CD4-positive, alpha-beta T cell (primary cell): ENCODE measurements at regions not wholly inside any gene's neighbourhood (a gene's known extent, or its start where the extent isn't known, plus 50 kb on each side); places are given as distances from the start of the nearest gene placed in this dataset.

ENCODE experiments used
- ATAC-seq: fragments of 200-7000 bp; cut with Tn5 transposase; one replicate; pipeline ENCODE4 v1.10.0; 2022; ENCODE audit warnings: mild to moderate bottlenecking; ENCODE audit not compliant: poor library complexity
- CTCF ChIA-PET: fragments of 350-600 bp; sonication (Branson Sonifier 250); formaldehyde crosslinking; loops from one replicate; lab custom pipeline; 2021; ENCODE audit warnings: antibody characterized with exemption, inconsistent platforms; lab: Charles Lee
- POLR2A ChIA-PET: fragments of 350-600 bp; sonication (Branson Sonifier 250); formaldehyde crosslinking; loops from one replicate; lab custom pipeline; 2021; ENCODE audit warnings: antibody characterized with exemption, inconsistent platforms; lab: Charles Lee
- DNase-seq, 14 experiments: peaks; one replicate each; pipeline ENCODE4 v3.0.0-alpha.2; 2013 to 2020; ENCODE audit warnings: mixed read lengths in 2 of 14
- H3K27ac ChIP-seq, 2 donors: one replicate each; pipeline versions ENCODE4 v1.5.1 to v1.7.0; 2013; ENCODE audit warnings: low read length in 2 of 2, low read depth in 1 of 2, mild to moderate bottlenecking in 1 of 2
- H3K27me3 ChIP-seq, 2 experiments: 1 replicate in 1 of 2; 2 replicates in 1 of 2; pipeline versions ENCODE4 v1.6.1 to v1.7.0; 2013; ENCODE audit warnings: low read length in 2 of 2, control low read depth in 1 of 2, mild to moderate bottlenecking in 1 of 2, moderate library complexity in 1 of 2; ENCODE audit not compliant: insufficient read depth in 2 of 2, control insufficient read depth in 1 of 2
- H3K36me3 ChIP-seq: one replicate; pipeline ENCODE4 v1.6.1; 2013; ENCODE audit warnings: low read length, control low read depth; ENCODE audit not compliant: insufficient read depth
- H3K4me1 ChIP-seq: one replicate; pipeline ENCODE4 v1.6.1; 2013; ENCODE audit warnings: low read length, control low read depth; ENCODE audit not compliant: insufficient read depth
- H3K4me3 ChIP-seq: one replicate; pipeline ENCODE4 v1.5.1; 2013; ENCODE audit warnings: mild to moderate bottlenecking, low read length, moderate library complexity
- H3K9me3 ChIP-seq, 2 experiments: 1 replicate in 1 of 2; 2 replicates in 1 of 2; pipeline versions ENCODE4 v1.6.1 to v1.7.0; 2013; ENCODE audit warnings: low read length in 2 of 2, mild to moderate bottlenecking in 2 of 2, control low read depth in 1 of 2, moderate library complexity in 1 of 2; ENCODE audit not compliant: control insufficient read depth in 1 of 2, insufficient read depth in 1 of 2
- H3K27ac Mint-ChIP-seq: one replicate; pipeline ENCODE4 v1.8.0; 2020; ENCODE audit warnings: mixed read lengths
- H3K27me3 Mint-ChIP-seq: one replicate; pipeline ENCODE4 v1.8.0; 2021; ENCODE audit warnings: mixed read lengths
- H3K36me3 Mint-ChIP-seq: one replicate; pipeline ENCODE4 v1.8.0; 2021; ENCODE audit warnings: low read depth, mixed read lengths
- H3K4me1 Mint-ChIP-seq: one replicate; pipeline ENCODE4 v1.8.0; 2021; ENCODE audit warnings: low read depth, mixed read lengths
- H3K4me3 Mint-ChIP-seq: one replicate; pipeline ENCODE4 v1.8.0; 2020; ENCODE audit warnings: mild to moderate bottlenecking, mixed read lengths
- H3K9me3 Mint-ChIP-seq: one replicate; pipeline ENCODE4 v1.8.0; 2020; ENCODE audit warnings: mixed read lengths
- CTCF ChIP-seq: fragments of 200-600 bp; IDR thresholded peaks from one replicate; pipeline ENCODE4 v1.8.0; 2022; ENCODE audit warnings: antibody characterized with exemption, mild to moderate bottlenecking
- intact Hi-C, 2 experiments: fragments of 100-400 bp; cut with DNase I in 1 of 2; cut with micrococcal nuclease in 1 of 2; formaldehyde crosslinking; loops; one replicate each; pipeline versions ENCODE4 v1.15.1 to v1.9.0; 2023 to 2025; cut with DNase I, micrococcal nuclease

- Mint-ChIP-seq H3K4me3 (no peak overlapping the region), H3K27ac (no peak overlapping the region), H3K9me3 (no peaks in the 10 kb centered on the region), H3K27me3 (peaks cover 5% of the 10 kb centered on the region), H3K36me3 (no peaks in the 10 kb centered on the region), H3K4me1 (no peaks in the 10 kb centered on the region)
- no peaks in the 10 kb centered on the region for H3K36me3 ChIP-seq
- H3K9me3 ChIP-seq: peaks cover 0 to 12% of the 10 kb centered on the region in 2 experiments
- TF ChIP-seq CTCF: no peak
- ChIA-PET CTCF (no interaction called here), POLR2A (no interaction called here)
- no peaks in the 10 kb centered on the region for H3K4me1 ChIP-seq
- H3K27ac ChIP-seq: no peak overlapping the region
- H3K27me3 ChIP-seq: no peaks in the 10 kb centered on the region
- no peak overlapping the region for H3K4me3 ChIP-seq
- ATAC-seq (no peak), DNase-seq (no peak)
- intact Hi-C loops: no loop called here
These were observed 163.9 kb upstream of the AFDN start for GRCh38 chr6:167662881-167663205.

GRCh38 chr6:167663316-167663715 lies 163.4 kb upstream of the AFDN start:
- ATAC-seq: no peak
- no peaks in the 10 kb centered on the region for H3K9me3 Mint-ChIP-seq

GRCh38 chr6:167663784-167664443 lies 162.8 kb upstream of the AFDN start:
- DNase-seq: no peak
- H3K4me3 Mint-ChIP-seq: no peak overlapping the region
- no peak for TF ChIP-seq CTCF
- Histone ChIP-seq H3K4me1 (no peaks in the 10 kb centered on the region), H3K27me3 (no peaks in the 10 kb centered on the region), H3K4me3 (no peak overlapping the region), H3K27ac (no peak overlapping the region), H3K36me3 (no peaks in the 10 kb centered on the region), H3K9me3 (peaks cover 0 to 10% of the 10 kb centered on the region in 2 experiments)
- no peak overlapping the region for H3K27ac Mint-ChIP-seq
- intact Hi-C loops: no loop called here
- ChIA-PET POLR2A (no interaction called here), CTCF (no interaction called here)
- H3K27me3 Mint-ChIP-seq: peaks cover 5% of the 10 kb centered on the region
- no peaks in the 10 kb centered on the region for H3K36me3 Mint-ChIP-seq
- H3K4me1 Mint-ChIP-seq: no peaks in the 10 kb centered on the region
- no peaks in the 10 kb centered on the region for H3K9me3 Mint-ChIP-seq
- ATAC-seq: no peak

More at GRCh38 chr6:167663316-167663715, 163.4 kb upstream of the AFDN start:
- TF ChIP-seq CTCF: no peak
- Histone ChIP-seq H3K4me3 (no peak overlapping the region), H3K9me3 (peaks cover 0 to 12% of the 10 kb centered on the region in 2 experiments), H3K4me1 (no peaks in the 10 kb centered on the region), H3K36me3 (no peaks in the 10 kb centered on the region), H3K27ac (no peak overlapping the region), H3K27me3 (no peaks in the 10 kb centered on the region)
- no peak for DNase-seq
- CTCF ChIA-PET: no interaction called here
- no peaks in the 10 kb centered on the region for H3K36me3 Mint-ChIP-seq
- peaks cover 5% of the 10 kb centered on the region for H3K27me3 Mint-ChIP-seq
- H3K27ac Mint-ChIP-seq: no peak overlapping the region
- POLR2A ChIA-PET: no interaction called here
- H3K4me1 Mint-ChIP-seq: no peaks in the 10 kb centered on the region
- intact Hi-C loops: no loop called here
- no peak overlapping the region for H3K4me3 Mint-ChIP-seq
